ENCODE measurements at regions not wholly inside any gene's neighbourhood (a gene's known extent, or its start where the extent isn't known, plus 50 kb on each side); places are given as distances from the start of the nearest gene placed in this dataset.

DNA sequence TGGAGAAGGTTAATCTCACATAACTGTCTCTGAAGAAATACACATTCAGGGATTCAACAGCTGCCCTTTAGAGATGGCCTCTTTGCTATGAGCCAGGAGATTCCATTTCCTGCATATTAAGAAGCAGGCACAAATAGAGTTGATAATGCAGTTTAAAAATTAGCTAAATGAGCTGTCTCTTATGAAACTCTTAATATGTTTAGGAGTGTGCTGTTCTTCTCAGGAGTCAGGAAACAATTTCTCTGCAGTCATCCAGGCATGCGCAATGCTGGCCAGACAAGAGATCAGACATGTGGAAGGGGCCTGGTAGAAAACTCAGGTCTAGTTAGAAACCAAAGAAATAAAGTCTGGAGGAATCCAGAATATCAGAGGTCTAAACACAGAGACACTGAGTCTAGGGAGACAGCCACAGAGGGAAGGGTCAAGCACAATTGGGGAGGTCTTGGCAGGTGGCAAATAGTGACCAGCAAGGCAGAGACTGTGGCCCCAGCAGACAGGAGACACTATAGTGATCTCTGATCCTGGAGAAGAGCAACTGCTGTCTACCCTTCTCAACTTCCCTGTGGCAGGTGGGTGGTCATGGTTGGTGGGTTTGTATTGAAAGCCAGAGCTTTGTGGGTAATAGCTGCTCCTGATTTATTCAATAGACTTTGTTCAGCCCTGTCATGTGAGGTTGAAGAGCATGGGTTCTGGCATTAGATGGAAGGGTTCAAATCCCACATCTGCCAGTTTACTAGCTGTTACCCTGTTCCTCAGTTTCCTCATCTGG is 185.8 kb upstream of the RMST start:
- H3K4me3 ChIP-seq (ENCODE audit: low read depth, low read length) = no peak overlapping the region
- TF ChIP-seq, protein P1, sequence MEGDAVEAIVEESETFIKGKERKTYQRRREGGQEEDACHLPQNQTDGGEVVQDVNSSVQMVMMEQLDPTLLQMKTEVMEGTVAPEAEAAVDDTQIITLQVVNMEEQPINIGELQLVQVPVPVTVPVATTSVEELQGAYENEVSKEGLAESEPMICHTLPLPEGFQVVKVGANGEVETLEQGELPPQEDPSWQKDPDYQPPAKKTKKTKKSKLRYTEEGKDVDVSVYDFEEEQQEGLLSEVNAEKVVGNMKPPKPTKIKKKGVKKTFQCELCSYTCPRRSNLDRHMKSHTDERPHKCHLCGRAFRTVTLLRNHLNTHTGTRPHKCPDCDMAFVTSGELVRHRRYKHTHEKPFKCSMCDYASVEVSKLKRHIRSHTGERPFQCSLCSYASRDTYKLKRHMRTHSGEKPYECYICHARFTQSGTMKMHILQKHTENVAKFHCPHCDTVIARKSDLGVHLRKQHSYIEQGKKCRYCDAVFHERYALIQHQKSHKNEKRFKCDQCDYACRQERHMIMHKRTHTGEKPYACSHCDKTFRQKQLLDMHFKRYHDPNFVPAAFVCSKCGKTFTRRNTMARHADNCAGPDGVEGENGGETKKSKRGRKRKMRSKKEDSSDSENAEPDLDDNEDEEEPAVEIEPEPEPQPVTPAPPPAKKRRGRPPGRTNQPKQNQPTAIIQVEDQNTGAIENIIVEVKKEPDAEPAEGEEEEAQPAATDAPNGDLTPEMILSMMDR (IDR thresholded peaks at IDR 0.05; ENCODE audit: low read depth, low read length, missing control alignments) = no peak
- no peak for DNase-seq (ENCODE audit: low read depth)
- in situ Hi-C loops (cut with HindIII; ENCODE audit: low sequenced_read_pairs) = no loop called here

DNA sequence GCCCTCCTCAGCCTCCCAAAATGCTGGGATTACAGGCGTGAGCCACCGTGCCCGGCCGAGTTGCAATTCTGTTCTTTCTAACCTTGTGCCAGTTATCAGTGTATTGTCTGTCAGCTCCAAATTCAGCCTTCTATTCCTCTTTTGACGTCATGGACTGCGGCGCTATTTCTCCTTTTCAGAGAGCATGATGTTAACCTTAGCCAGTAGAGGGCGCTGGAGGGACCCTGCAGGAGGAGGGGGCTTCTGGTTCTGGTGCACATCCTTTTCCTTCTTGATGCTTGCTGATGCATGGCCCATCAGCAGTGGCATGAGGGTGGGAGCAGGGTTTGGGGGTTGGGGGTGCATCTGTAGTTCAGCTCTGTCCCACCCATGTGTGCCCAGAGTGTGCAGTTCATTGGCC is 179.3 kb upstream of the RMST start:
- no peak for DNase-seq (ENCODE audit: low read depth)
- in situ Hi-C loops (cut with HindIII; ENCODE audit: low sequenced_read_pairs) = no loop called here
- no peak overlapping the region for H3K4me3 ChIP-seq (ENCODE audit: low read depth, low read length)
- TF ChIP-seq, protein P1 (IDR thresholded peaks at IDR 0.05; ENCODE audit: low read depth, low read length, missing control alignments) = no peak

DNA sequence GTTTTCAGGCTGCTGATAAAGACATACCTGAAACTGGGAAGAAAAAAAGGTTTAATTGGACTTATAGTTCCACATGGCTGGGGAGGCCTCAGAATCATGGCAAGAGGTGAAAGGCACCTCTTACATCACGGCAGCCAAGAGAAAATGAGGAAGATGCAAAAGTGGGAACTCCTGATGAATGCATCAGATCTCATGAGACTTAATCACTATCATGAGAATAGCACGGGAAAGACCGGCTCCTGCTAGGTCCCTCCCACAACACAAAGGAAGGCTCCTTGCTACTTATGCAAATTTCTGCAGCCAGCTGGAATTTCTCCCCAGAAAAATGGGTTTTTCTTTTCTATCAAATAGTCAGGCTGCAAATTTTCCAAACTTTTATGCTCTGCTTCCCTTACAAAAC is 174.1 kb upstream of the RMST start:
- no peak overlapping the region for H3K4me3 ChIP-seq (ENCODE audit: low read depth, low read length)
- in situ Hi-C loops (cut with HindIII; ENCODE audit: low sequenced_read_pairs) = no loop called here

DNA sequence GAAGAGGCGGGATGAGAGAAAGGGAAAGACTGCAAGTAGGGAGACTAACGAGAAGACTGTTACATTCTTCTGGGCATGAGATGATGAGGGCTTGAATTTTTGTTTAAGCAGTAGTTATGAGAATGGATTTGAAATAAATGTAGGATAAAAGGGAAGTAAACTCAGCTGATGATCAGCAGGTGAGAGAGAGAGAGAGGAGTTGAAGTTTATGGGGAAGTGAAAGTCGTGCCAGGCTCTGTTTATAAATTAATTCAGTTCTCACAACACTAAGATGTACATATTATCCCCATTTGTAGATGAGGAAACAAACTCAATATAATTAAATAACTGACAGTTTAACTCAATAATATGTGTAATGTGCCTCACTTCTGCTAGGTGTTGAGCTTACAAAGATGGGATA is 170.0 kb upstream of the RMST start:
- TF ChIP-seq, protein P1 (IDR thresholded peaks at IDR 0.05; ENCODE audit: low read depth, low read length, missing control alignments) = no peak
- DNase-seq (ENCODE audit: low read depth) = no peak
- in situ Hi-C loops (cut with HindIII; ENCODE audit: low sequenced_read_pairs) = no loop called here
- H3K4me3 ChIP-seq (ENCODE audit: low read depth, low read length) = no peak overlapping the region

More for the DNA sequence above, 174.1 kb upstream of the RMST start:
- no peak for DNase-seq (ENCODE audit: low read depth)
- TF ChIP-seq, protein P1 (IDR thresholded peaks at IDR 0.05; ENCODE audit: low read depth, low read length, missing control alignments) = no peak

- H3K4me3 ChIP-seq (ENCODE audit: low read depth, low read length) = no peak overlapping the region
- TF ChIP-seq, protein P1 (IDR thresholded peaks at IDR 0.05; ENCODE audit: low read depth, low read length, missing control alignments) = no peak
- no peak for DNase-seq (ENCODE audit: low read depth)
- in situ Hi-C loops (cut with HindIII; ENCODE audit: low sequenced_read_pairs) = no loop called here
These were observed 169.1 kb upstream of the RMST start for GRCh38 chr12:97293541-97293940.

DNA sequence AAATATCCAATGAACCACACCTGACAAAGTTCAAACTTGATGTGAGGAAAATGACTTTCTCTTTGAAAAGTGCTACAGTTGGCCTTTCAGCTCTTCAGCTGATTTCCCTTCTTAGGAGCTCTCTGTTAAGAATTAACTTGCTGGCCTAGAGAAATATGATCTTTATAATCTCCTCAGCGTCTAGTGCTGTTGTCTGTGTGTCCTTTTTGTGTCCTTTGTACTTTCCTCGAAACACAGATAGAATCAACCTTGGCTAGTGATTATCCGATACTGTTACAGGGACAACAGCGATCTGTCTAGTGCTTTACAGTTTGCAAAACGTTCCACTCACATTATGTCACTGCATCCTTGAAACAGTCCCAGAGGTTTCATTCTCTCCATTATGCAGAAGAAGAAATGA is 162.8 kb upstream of the RMST start:
- TF ChIP-seq, protein P1 (IDR thresholded peaks at IDR 0.05; ENCODE audit: low read depth, low read length, missing control alignments) = no peak
- in situ Hi-C loops (cut with HindIII; ENCODE audit: low sequenced_read_pairs) = no loop called here

More for the DNA sequence above, 162.8 kb upstream of the RMST start:
- no peak overlapping the region for H3K4me3 ChIP-seq (ENCODE audit: low read depth, low read length)
- no peak for DNase-seq (ENCODE audit: low read depth)

Measured in astrocyte of the cerebellum (primary cell).